Cardiac muscle cell (in vitro differentiated cells and primary cell): ENCODE measurements at regions not wholly inside any gene's neighbourhood (a gene's known extent, or its start where the extent isn't known, plus 50 kb on each side); places are given as distances from the start of the nearest gene placed in this dataset.
"Not testable (repeated sequence)": the region's sequence is repeated elsewhere in the genome, so short reads cannot be mapped to it uniquely, and the experiment has no call there.

Experiments
- DNase-seq, 2 donors: peaks; one replicate each; pipeline versions ENCODE4 v3.0.0 to v3.0.0-alpha.2; 2010 to 2017; ENCODE audit warnings: low read depth in 1 of 2, low spot score in 1 of 2
- H3K27ac ChIP-seq: fragments of 200-600 bp; sonication (generic); 2 replicates; pipeline ENCODE4 v1.5.1; 2016
- H3K27me3 ChIP-seq: fragments of 200-600 bp; sonication (generic); 2 replicates; pipeline ENCODE4 v1.6.0; 2016; ENCODE audit warnings: control low read depth
- H3K36me3 ChIP-seq: fragments of 200-600 bp; sonication (generic); 2 replicates; pipeline ENCODE4 v1.5.1; 2016; ENCODE audit warnings: control low read depth
- H3K4me1 ChIP-seq: fragments of 200-600 bp; sonication (generic); 2 replicates; pipeline ENCODE4 v1.8.1; 2017; ENCODE audit warnings: low read depth, mild to moderate bottlenecking, mixed run types
- H3K4me3 ChIP-seq: fragments of 200-600 bp; sonication (generic); 2 replicates; pipeline ENCODE4 v1.5.1; 2016; ENCODE audit warnings: mild to moderate bottlenecking
- H3K9me3 ChIP-seq: fragments of 200-600 bp; sonication (generic); 2 replicates; pipeline ENCODE4 v1.5.1; 2017; ENCODE audit warnings: low read depth, mild to moderate bottlenecking, control low read depth
- TF ChIP-seq, protein P1 (sequence below): IDR thresholded peaks from 2 replicates; pipeline ENCODE4 v1.5.1; 2012; ENCODE audit warnings: low read depth, mild to moderate bottlenecking, low read length

GRCh38 chr2:131659168-131659572 is 131.5 kb downstream of the CCDC74A start:
- no peak overlapping the region for H3K4me3 ChIP-seq
- no peaks in the 10 kb centered on the region for H3K27me3 ChIP-seq
- H3K27ac ChIP-seq: no peak overlapping the region
- DNase-seq: peak in 1 of 2 donors; percentile 56
- no peaks in the 10 kb centered on the region for H3K9me3 ChIP-seq
- no peaks in the 10 kb centered on the region for H3K36me3 ChIP-seq
- TF ChIP-seq, protein P1, sequence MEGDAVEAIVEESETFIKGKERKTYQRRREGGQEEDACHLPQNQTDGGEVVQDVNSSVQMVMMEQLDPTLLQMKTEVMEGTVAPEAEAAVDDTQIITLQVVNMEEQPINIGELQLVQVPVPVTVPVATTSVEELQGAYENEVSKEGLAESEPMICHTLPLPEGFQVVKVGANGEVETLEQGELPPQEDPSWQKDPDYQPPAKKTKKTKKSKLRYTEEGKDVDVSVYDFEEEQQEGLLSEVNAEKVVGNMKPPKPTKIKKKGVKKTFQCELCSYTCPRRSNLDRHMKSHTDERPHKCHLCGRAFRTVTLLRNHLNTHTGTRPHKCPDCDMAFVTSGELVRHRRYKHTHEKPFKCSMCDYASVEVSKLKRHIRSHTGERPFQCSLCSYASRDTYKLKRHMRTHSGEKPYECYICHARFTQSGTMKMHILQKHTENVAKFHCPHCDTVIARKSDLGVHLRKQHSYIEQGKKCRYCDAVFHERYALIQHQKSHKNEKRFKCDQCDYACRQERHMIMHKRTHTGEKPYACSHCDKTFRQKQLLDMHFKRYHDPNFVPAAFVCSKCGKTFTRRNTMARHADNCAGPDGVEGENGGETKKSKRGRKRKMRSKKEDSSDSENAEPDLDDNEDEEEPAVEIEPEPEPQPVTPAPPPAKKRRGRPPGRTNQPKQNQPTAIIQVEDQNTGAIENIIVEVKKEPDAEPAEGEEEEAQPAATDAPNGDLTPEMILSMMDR: no peak
- no peaks in the 10 kb centered on the region for H3K4me1 ChIP-seq

DNA sequence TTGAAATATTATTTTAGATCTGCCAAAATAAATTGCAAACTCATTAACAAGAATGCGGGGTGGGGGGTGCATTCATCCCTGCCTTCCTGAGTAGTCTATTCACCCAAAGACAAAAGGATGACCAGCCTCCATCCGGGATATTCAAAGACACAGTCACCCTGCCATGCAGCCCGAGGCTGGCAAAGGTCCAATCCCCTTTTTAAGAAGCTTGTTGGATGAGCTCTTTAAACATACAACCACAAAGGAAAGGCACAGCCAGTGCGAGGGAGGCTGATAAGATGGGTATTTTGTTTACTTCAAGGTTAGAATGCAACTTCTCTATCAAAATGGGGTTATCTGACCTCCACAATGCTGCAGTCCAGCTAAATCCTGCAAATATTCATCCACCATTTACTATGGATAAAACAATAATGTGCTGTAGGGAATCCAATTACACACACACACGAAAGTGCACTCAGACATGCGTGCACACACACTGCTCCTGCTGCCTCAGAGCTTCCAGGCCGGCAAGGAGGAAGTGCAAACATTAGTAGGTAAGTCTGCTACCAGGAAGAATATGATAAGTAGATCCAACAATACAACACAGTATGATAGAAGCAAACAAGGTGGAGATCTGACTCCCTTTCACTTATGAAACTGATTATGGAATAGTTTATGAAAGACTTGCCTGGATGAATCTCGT is 133.6 kb downstream of the CCDC74A start:
- H3K9me3 ChIP-seq, H3K4me1 ChIP-seq, H3K4me3 ChIP-seq, H3K27ac ChIP-seq, H3K36me3 ChIP-seq, H3K27me3 ChIP-seq: not testable (repeated sequence)
- DNase-seq: peak in 1 of 2 donors; percentile 25

- not testable (repeated sequence) for DNase-seq, H3K36me3 ChIP-seq, H3K4me1 ChIP-seq, H3K27ac ChIP-seq, H3K27me3 ChIP-seq, H3K4me3 ChIP-seq, H3K9me3 ChIP-seq
Measured at GRCh38 chr2:131661884-131662535, 134.3 kb downstream of the CCDC74A start.

DNA sequence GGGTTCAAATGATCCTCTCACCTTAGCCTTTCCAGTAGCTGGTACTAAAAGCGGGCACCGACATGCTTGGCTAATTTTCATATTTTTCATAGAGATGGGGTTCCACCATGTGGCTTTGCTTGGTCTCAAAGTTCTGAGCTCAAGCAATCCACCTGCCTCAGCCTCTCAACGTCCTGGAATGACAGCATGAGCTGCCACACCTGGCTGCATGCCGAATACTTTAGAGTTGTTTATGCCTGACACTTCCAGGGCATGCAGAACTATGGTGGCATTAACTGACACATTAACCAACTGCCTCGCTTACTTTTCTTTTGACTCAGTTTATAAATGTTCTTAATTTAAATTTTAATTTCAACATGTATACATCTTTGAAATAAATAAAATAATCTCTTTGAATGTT is 135.8 kb downstream of the CCDC74A start:
- H3K27me3 ChIP-seq, H3K27ac ChIP-seq, H3K36me3 ChIP-seq, H3K4me1 ChIP-seq, H3K9me3 ChIP-seq, H3K4me3 ChIP-seq, DNase-seq: not testable (repeated sequence)

GRCh38 chr2:131665716-131666115 is 138.0 kb downstream of the CCDC74A start:
- H3K9me3 ChIP-seq, H3K27me3 ChIP-seq, H3K4me3 ChIP-seq, H3K36me3 ChIP-seq, H3K4me1 ChIP-seq, H3K27ac ChIP-seq: not testable (repeated sequence)
- peak in 1 of 2 donors; percentile 52 for DNase-seq

DNA sequence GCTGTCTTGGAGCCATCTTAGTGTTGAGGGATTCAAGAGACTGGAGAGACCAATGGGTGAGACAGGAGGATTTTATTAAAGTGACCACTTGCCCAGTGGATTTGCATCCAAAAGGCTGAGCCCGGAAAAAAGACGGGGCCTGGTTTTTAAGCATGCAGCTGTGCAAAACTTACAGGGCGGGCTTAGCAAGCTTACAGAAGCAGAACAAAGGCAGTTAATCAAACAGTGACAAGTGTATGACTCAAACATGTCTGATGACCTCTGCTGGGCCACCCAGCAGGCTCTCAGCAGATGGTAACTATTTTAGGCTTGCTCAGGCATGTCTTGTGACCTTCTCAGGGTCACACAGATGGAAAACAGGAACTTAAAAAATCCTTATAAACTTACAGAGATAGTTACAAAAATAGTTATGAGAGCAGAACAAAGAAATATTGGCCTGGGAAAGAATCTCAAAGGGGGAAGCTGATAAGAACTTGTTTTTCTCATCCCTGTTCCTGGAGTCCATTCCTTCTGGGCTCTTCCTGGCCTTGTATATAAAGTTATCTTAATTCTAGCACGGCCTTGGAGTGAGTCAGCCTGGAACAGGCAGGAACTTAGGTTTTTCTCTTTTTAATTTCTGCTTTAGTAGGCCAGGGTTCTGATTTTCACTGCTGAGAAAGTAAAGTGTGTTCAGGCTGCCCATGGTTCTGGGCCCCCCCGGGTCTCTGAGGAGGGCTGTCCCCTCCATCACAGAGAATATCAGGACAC is 141.3 kb downstream of the CCDC74A start:
- not testable (repeated sequence) for H3K9me3 ChIP-seq, H3K36me3 ChIP-seq, H3K4me3 ChIP-seq, H3K27ac ChIP-seq, H3K4me1 ChIP-seq
- DNase-seq: peak in 1 of 2 donors; percentile 91
- peaks cover 13% of the 10 kb centered on the region for H3K27me3 ChIP-seq

GRCh38 chr2:131671841-131672470 is 144.3 kb downstream of the CCDC74A start:
- not testable (repeated sequence) for DNase-seq, H3K9me3 ChIP-seq, H3K36me3 ChIP-seq, H3K4me3 ChIP-seq, H3K4me1 ChIP-seq, H3K27ac ChIP-seq
- peaks cover 37% of the 10 kb centered on the region for H3K27me3 ChIP-seq

DNA sequence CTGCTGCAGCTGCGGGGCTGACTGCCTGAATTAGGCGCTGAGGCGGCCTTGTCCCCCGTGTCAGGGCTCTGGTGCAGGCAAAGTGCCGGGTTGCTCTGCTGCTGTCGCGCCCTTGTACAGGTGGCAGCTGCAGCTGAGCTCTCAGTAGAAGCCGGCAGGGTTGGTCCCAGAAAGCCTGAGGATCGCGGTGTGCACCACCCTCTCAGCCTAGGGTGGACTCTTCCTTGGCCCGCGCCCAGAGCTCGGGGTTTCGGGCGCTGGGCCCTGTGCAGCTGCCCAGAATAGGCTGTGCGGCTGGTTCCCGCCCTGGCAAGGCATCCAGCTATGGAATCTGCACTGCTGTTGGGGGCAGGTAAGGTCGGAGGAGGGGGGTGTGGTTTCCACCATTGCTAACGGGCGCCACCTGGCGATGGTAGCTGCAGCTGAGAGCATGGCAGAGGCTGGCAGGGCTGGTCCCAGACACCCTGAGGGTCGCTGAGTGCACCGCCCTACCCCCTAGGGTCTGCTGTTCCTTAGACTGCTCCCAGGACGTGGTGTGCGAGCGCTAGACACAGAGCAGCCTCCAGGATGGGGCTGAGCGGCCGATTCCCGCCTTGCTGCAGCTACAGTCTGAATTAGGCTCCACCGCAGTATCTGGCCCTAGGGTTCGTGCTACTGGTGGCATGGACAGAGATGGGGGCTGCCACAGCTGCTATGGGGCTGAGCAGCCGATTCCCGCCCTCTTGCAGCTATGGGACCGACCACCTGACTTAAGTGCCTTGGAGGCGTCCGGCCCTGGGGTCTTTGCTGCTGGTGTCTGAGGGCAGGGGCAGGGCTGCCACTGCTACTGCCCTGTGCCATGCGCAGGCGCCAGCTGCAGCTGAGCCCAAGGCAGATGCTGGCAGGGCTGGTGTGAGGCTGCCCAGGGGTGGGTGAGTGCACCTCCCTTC is 145.0 kb downstream of the CCDC74A start:
- not testable (repeated sequence) for H3K9me3 ChIP-seq, H3K36me3 ChIP-seq, H3K4me3 ChIP-seq, H3K4me1 ChIP-seq, H3K27ac ChIP-seq
- peak; percentile 67 to 72 for DNase-seq
- peaks cover 37% of the 10 kb centered on the region for H3K27me3 ChIP-seq
- TF ChIP-seq, protein P1: peak; percentile 56
